Thyroid gland (tissue), 4 donors: ENCODE measurements at regions not wholly inside any gene's neighbourhood (a gene's known extent, or its start where the extent isn't known, plus 50 kb on each side); places are given as distances from the start of the nearest gene placed in this dataset.

Source experiments
- DNase-seq, 2 donors: peaks; one replicate each; pipeline ENCODE4 v3.0.0-alpha.2; 2019
- H3K27ac ChIP-seq, 3 donors: fragments of 200-600 bp; sonication (generic); 1 replicate in 2 of 3; 2 replicates in 1 of 3; pipeline ENCODE4 v1.5.1; 2016 to 2019; ENCODE audit warnings: mild to moderate bottlenecking in 1 of 3, moderate library complexity in 1 of 3
- H3K27me3 ChIP-seq: fragments of 200-600 bp; sonication (generic); one replicate; pipeline ENCODE4 v1.5.1; 2019
- H3K36me3 ChIP-seq, 2 donors: fragments of 200-600 bp; sonication (generic); one replicate each; pipeline ENCODE4 v1.5.1; 2016 to 2019
- H3K4me1 ChIP-seq, 2 donors: fragments of 200-600 bp; sonication (generic); one replicate each; pipeline ENCODE4 v1.5.1; 2017 to 2019
- H3K4me3 ChIP-seq, 3 donors: fragments of 200-600 bp; sonication (generic); replicated peaks in 1 of 3; 1 replicate in 2 of 3; 2 replicates in 1 of 3; pipeline ENCODE4 v1.5.1; 2016; ENCODE audit warnings: mild to moderate bottlenecking in 1 of 3
- H3K9me3 ChIP-seq: fragments of 200-600 bp; sonication (generic); one replicate; pipeline ENCODE4 v1.5.1; 2017
- CTCF ChIP-seq, 6 experiments: fragments of 200-600 bp in 3 of 6; fragments of 450-650 bp in 3 of 6; sonication (generic) in 3 of 6; IDR thresholded peaks; one replicate each; pipeline ENCODE4 v1.5.1; 2016 to 2019; ENCODE audit warnings: antibody characterized with exemption in 6 of 6, mild to moderate bottlenecking in 2 of 6, inconsistent platforms in 1 of 6, moderate library complexity in 1 of 6
- POLR2A ChIP-seq, 2 donors: fragments of 450-650 bp; IDR thresholded peaks; one replicate each; pipeline ENCODE4 v1.6.1; 2017; ENCODE audit warnings: antibody characterized with exemption in 2 of 2, mild to moderate bottlenecking in 2 of 2, moderate library complexity in 1 of 2
- WGBS, 2 donors: methylation state at CpG; one replicate each; pipeline ENCODE4 v1.1.5; 2017; 5-methylcytosine and 5-hydroxymethylcytosine counted together
- intact Hi-C: fragments of 100-400 bp; cut with DNase I; formaldehyde crosslinking; loops from one replicate; pipeline ENCODE4 v1.15.1; 2023

DNA sequence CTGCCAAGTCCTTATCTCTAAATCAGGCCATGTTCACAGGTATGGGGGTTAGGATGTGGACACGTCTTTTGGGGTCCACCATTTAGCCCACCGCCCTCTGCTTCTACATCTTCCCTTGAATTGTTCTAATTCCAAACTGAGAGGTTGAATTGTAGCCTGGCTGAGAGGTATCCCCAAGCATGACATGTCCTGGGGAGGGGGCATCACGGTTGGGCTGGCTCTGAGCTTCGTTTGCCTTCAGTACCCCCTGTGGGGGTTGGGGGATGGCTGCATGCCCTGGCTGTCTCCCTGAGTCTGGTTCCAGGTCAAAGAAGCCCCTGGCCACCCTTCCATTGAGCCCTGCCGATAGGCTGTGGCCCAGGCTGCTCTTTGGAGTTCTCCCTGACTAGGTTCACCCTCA is 204.6 kb downstream of the GLRX3 start:
- no peak for TF ChIP-seq POLR2A (IDR thresholded peaks at IDR 0.05)
- no peak for TF ChIP-seq CTCF (IDR thresholded peaks at IDR 0.05)
- intact Hi-C loops: no loop called here
- H3K27ac ChIP-seq: no peak overlapping the region
- no peak overlapping the region for H3K4me3 ChIP-seq
- H3K27me3 ChIP-seq: no peaks in the 10 kb centered on the region
- WGBS, 2 donors: 59 to 66% methylated on average over 5 of the region's 5 CpGs
- H3K9me3 ChIP-seq: no peaks in the 10 kb centered on the region
- no peaks in the 10 kb centered on the region for H3K4me1 ChIP-seq
- DNase-seq: no peak
- H3K36me3 ChIP-seq: no peaks in the 10 kb centered on the region

DNA sequence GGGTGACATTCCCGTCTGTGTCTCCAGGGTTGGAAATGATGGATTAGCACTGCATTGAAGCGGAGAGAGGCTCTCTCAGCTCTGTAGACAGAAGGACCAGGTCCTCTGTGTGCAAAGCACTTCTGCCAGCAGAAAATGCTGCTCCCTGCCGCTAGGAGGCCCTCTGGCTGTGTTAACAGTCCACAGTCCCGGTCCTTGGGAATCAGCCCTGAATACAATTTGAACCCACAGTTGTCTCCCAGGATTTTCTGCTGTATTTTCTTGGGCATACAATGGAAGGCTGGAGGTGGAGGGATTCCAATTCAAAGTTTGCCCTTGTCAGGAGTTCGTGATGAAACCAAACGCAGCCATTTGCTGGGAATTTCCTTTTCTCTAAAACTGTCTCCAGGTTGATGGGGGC is 205.2 kb downstream of the GLRX3 start:
- H3K4me1 ChIP-seq: no peaks in the 10 kb centered on the region
- no peaks in the 10 kb centered on the region for H3K27me3 ChIP-seq
- intact Hi-C loops: no loop called here
- no peaks in the 10 kb centered on the region for H3K9me3 ChIP-seq
- TF ChIP-seq CTCF (IDR thresholded peaks at IDR 0.05) (no peak), POLR2A (IDR thresholded peaks at IDR 0.05) (no peak)
- H3K27ac ChIP-seq: no peak overlapping the region
- WGBS, 2 donors: 22 to 24% methylated on average over 6 of the region's 6 CpGs
- no peaks in the 10 kb centered on the region for H3K36me3 ChIP-seq
- no peak for DNase-seq
- H3K4me3 ChIP-seq: no peak overlapping the region

- H3K36me3 ChIP-seq: no peaks in the 10 kb centered on the region
- H3K27me3 ChIP-seq: no peaks in the 10 kb centered on the region
- TF ChIP-seq POLR2A (IDR thresholded peaks at IDR 0.05) (no peak), CTCF (IDR thresholded peaks at IDR 0.05) (no peak)
- 18 to 37% methylated on average over 1 of the region's 1 CpG for WGBS, 2 donors
- intact Hi-C loops: no loop called here
- no peaks in the 10 kb centered on the region for H3K4me1 ChIP-seq
- no peak for DNase-seq
- no peaks in the 10 kb centered on the region for H3K9me3 ChIP-seq
- no peak overlapping the region for H3K27ac ChIP-seq
- no peak overlapping the region for H3K4me3 ChIP-seq
These were observed 209.5 kb downstream of the GLRX3 start for GRCh38 chr10:130345728-130346127.

DNA sequence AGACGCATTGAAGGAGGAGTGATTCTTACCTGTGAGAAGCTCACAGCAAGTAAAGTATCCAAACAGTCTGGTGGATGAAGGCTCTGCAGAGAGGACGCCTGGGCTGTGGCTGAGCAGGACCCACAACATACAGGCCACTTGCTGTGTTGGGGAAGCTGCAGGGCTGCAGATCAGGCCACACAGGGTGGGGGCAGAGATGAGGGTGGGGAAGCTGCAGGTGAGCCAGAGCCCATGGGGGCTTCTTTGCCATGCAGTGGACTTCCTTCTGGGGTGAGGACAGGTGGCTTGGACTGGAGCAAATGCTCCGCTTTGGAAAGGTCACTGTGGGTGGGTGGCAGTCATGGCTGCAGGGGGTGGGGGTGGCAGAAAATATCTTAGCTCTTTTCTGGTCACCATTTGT is 214.8 kb downstream of the GLRX3 start:
- no peaks in the 10 kb centered on the region for H3K4me1 ChIP-seq
- DNase-seq: no peak

More for the DNA sequence above, 214.8 kb downstream of the GLRX3 start:
- no peaks in the 10 kb centered on the region for H3K36me3 ChIP-seq
- TF ChIP-seq CTCF (IDR thresholded peaks at IDR 0.05) (no peak), POLR2A (IDR thresholded peaks at IDR 0.05) (no peak)
- H3K9me3 ChIP-seq: no peaks in the 10 kb centered on the region
- no peaks in the 10 kb centered on the region for H3K27me3 ChIP-seq
- intact Hi-C loops: no loop called here
- no peak overlapping the region for H3K4me3 ChIP-seq
- H3K27ac ChIP-seq: no peak overlapping the region
- WGBS, 2 donors: 89 to 94% methylated on average over 2 to 3 of the region's 3 CpGs
